Endothelial cell of umbilical vein (primary cell): ENCODE measurements at regions not wholly inside any gene's neighbourhood (a gene's known extent, or its start where the extent isn't known, plus 50 kb on each side); places are given as distances from the start of the nearest gene placed in this dataset.

ENCODE experiments used
- BruUV-seq: library from RNA; stranded (reverse); fragments of 400-500 nt; replicated peaks from 2 replicates; lab custom pipeline; 2021; lab: Mats Ljungman, UMichigan
- CTCF ChIA-PET: fragments of 300-600, 350-600 bp; sonication (Branson Sonifier 250); formaldehyde crosslinking; loops from one replicate; lab custom pipeline; 2021; ENCODE audit warnings: antibody characterized with exemption, inconsistent platforms; lab: Charles Lee
- POLR2A ChIA-PET: fragments of 300-600, 350-600 bp; sonication (Branson Sonifier 250); formaldehyde crosslinking; loops from one replicate; lab custom pipeline; 2021; ENCODE audit warnings: antibody characterized with exemption, inconsistent platforms; lab: Charles Lee
- DNase-seq: peaks from one replicate; pipeline ENCODE4 v3.0.0-alpha.2; 2011; ENCODE audit warnings: low read depth, low spot score
- FAIRE-seq: peaks from 2 replicates; lab custom pipeline; 2011; peaks lifted over from hg19 to GRCh38; lab: Jason Lieb, UNC
- H2AFZ ChIP-seq: 2 replicates; pipeline ENCODE4 v1.6.0; 2012; ENCODE audit warnings: low read depth, low read length, control low read depth, inconsistent platforms
- H3K27ac ChIP-seq: 2 replicates; pipeline ENCODE4 v1.5.1; 2011; ENCODE audit warnings: low read depth, mild to moderate bottlenecking, control low read depth, low read length, moderate library complexity; ENCODE audit not compliant: insufficient read depth
- H3K27me3 ChIP-seq, 2 experiments: 2 replicates each; pipeline versions ENCODE4 v1.6.0 to v1.6.1; 2011; ENCODE audit warnings: low read length in 2 of 2, mixed read lengths in 1 of 2; ENCODE audit not compliant: control insufficient read depth in 2 of 2, insufficient read depth in 2 of 2
- H3K36me3 ChIP-seq, 2 experiments: 2 replicates in 1 of 2; 3 replicates in 1 of 2; pipeline ENCODE4 v1.5.1; 2011; ENCODE audit warnings: low read length in 2 of 2, mild to moderate bottlenecking in 1 of 2, moderate library complexity in 1 of 2; ENCODE audit not compliant: control insufficient read depth in 2 of 2, insufficient read depth in 2 of 2; ENCODE audit errors: extremely low read depth in 1 of 2
- H3K4me1 ChIP-seq: 3 replicates; pipeline ENCODE4 v1.5.1; 2011; ENCODE audit warnings: mild to moderate bottlenecking, low read length; ENCODE audit not compliant: control insufficient read depth, insufficient read depth; ENCODE audit errors: extremely low read depth
- H3K4me2 ChIP-seq: 2 replicates; pipeline ENCODE4 v1.6.1; 2011; ENCODE audit warnings: low read length, control low read depth, mixed read lengths; ENCODE audit not compliant: insufficient read depth
- H3K4me3 ChIP-seq, 3 experiments: fragments of 200-600 bp in 1 of 3; sonication (generic), shearing (Covaris generic) in 1 of 3; replicated peaks in 1 of 3; 2 replicates each; pipeline ENCODE4 v1.5.1; 2011 to 2016; ENCODE audit warnings: control low read depth in 3 of 3, low read length in 3 of 3, mild to moderate bottlenecking in 2 of 3, inconsistent platforms in 1 of 3, low read depth in 1 of 3, moderate library complexity in 1 of 3; ENCODE audit not compliant: insufficient read depth in 1 of 3
- H3K79me2 ChIP-seq: 2 replicates; pipeline ENCODE4 v1.6.0; 2012; ENCODE audit warnings: low read length, inconsistent platforms; ENCODE audit not compliant: control insufficient read depth, insufficient read depth
- H3K9ac ChIP-seq: replicated peaks from 2 replicates; pipeline ENCODE3; 2011; ENCODE audit warnings: low read length, control low read depth; ENCODE audit not compliant: insufficient read depth; ENCODE audit errors: extremely low read depth
- H3K9me1 ChIP-seq: replicated peaks from 3 replicates; pipeline ENCODE4 v1.6.0; 2011; ENCODE audit warnings: mild to moderate bottlenecking, low read length; ENCODE audit not compliant: control insufficient read depth, insufficient read depth; ENCODE audit errors: extremely low read depth
- H3K9me3 ChIP-seq: replicated peaks from 2 replicates; pipeline ENCODE4 v1.5.1; 2012; ENCODE audit warnings: low read length, inconsistent platforms; ENCODE audit not compliant: control insufficient read depth, insufficient read depth
- H4K20me1 ChIP-seq: replicated peaks from 2 replicates; pipeline ENCODE3; 2011; ENCODE audit warnings: mild to moderate bottlenecking, low read length; ENCODE audit not compliant: control insufficient read depth, insufficient read depth; ENCODE audit errors: extremely low read depth
- CTCF ChIP-seq, 2 donors: IDR thresholded peaks; 1 replicate in 1 of 2; 2 replicates in 1 of 2; pipeline ENCODE4 v1.5.1; 2011; ENCODE audit warnings: low read length in 2 of 2, mild to moderate bottlenecking in 2 of 2, moderate library complexity in 2 of 2, control low read depth in 1 of 2, inconsistent platforms in 1 of 2, low read depth in 1 of 2; ENCODE audit not compliant: insufficient read depth in 1 of 2; ENCODE audit errors: extremely low read depth in 1 of 2
- EZH2 ChIP-seq: IDR thresholded peaks from 2 replicates; pipeline ENCODE4 v1.6.1; 2012; ENCODE audit warnings: borderline replicate concordance, low read depth, mild to moderate bottlenecking, moderate library complexity, low read length, inconsistent platforms; ENCODE audit not compliant: severe bottlenecking
- FOS ChIP-seq: IDR thresholded peaks from 2 replicates; pipeline ENCODE4 v1.6.1; 2011; ENCODE audit warnings: mild to moderate bottlenecking, low read length, moderate library complexity, borderline replicate concordance; ENCODE audit not compliant: insufficient read depth
- GATA2 ChIP-seq: IDR thresholded peaks from 2 replicates; pipeline ENCODE4 v1.7.0; 2011; ENCODE audit warnings: low read depth, mild to moderate bottlenecking, moderate library complexity, mixed read lengths, low read length; ENCODE audit not compliant: insufficient read length, insufficient read depth
- JUN ChIP-seq: IDR thresholded peaks from 2 replicates; pipeline ENCODE4 v1.6.1; 2011; ENCODE audit warnings: borderline replicate concordance, low read depth; ENCODE audit not compliant: insufficient read length, insufficient read depth
- MAX ChIP-seq: IDR thresholded peaks from 2 replicates; pipeline ENCODE4 v1.6.1; 2011; ENCODE audit not compliant: insufficient read depth, insufficient read length
- MYC ChIP-seq: IDR thresholded peaks from one replicate; pipeline ENCODE4 v1.6.1; 2011; ENCODE audit warnings: mild to moderate bottlenecking, low read depth, low read length
- POLR2A ChIP-seq: IDR thresholded peaks from 2 replicates; pipeline ENCODE4 v1.6.1; 2012; ENCODE audit warnings: low read depth, mild to moderate bottlenecking, control low read depth, low read length
- POLR2AphosphoS5 ChIP-seq: IDR thresholded peaks from 2 replicates; pipeline ENCODE4 v1.6.1; 2012; ENCODE audit warnings: low read depth, mild to moderate bottlenecking, control low read depth, low read length, moderate library complexity; ENCODE audit not compliant: insufficient read depth
- dilution Hi-C: fragments of 300-500 bp; cut with MboI; formaldehyde crosslinking; loops from one replicate; pipeline ENCODE4 v1.15.0; 2019; ENCODE audit warnings: low sequenced_read_pairs; ENCODE audit not compliant: extremely low pct_ligation_motif_present
- intact Hi-C: fragments of 100-400 bp; cut with micrococcal nuclease; formaldehyde crosslinking; loops from one replicate; pipeline ENCODE4 v1.10.0; 2022

GRCh38 chr7:105002-105401, 87.4 kb upstream of the FAM20C start:
- FAIRE-seq (no peak), DNase-seq (no peak)
- H3K27ac ChIP-seq: no peak overlapping the region
- no peaks in the 10 kb centered on the region for H3K9me1 ChIP-seq
- H2AFZ ChIP-seq: no peak overlapping the region
- no TSS peak for BruUV-seq
- H3K4me2 ChIP-seq: no peak overlapping the region
- peaks cover 21% of the 10 kb centered on the region for H3K4me1 ChIP-seq
- no peaks in the 10 kb centered on the region for H3K9me3 ChIP-seq
- dilution Hi-C loops: no loop called here
- intact Hi-C loops: no loop called here
- no peaks in the 10 kb centered on the region for H3K36me3 ChIP-seq
- peaks cover 0 to 4% of the 10 kb centered on the region in 2 experiments for H3K27me3 ChIP-seq
- POLR2A ChIA-PET: no interaction called here
- no peaks in the 10 kb centered on the region for H4K20me1 ChIP-seq
- TF ChIP-seq POLR2A (no peak), EZH2 (no peak), MYC (no peak), GATA2 (no peak), MAX (no peak), POLR2AphosphoS5 (no peak), FOS (no peak), JUN (no peak), CTCF (IDR thresholded peaks at IDR 0.05; ENCODE audit: extremely low read depth in 1 of 2, insufficient read depth in 1 of 2, low read depth in 1 of 2, low read length in 2 of 2) (no peak)
- no peak overlapping the region for H3K9ac ChIP-seq
- H3K79me2 ChIP-seq: no peaks in the 10 kb centered on the region
- CTCF ChIA-PET: no interaction called here
- no peak overlapping the region for H3K4me3 ChIP-seq
